NT2/D1 (cell line): ENCODE measurements at regions not wholly inside any gene's neighbourhood (a gene's known extent, or its start where the extent isn't known, plus 50 kb on each side); places are given as distances from the start of the nearest gene placed in this dataset.

Experiments used
- SUZ12 ChIP-seq: IDR thresholded peaks from 2 replicates; pipeline ENCODE4 v1.6.1; 2011; ENCODE audit not compliant: insufficient read length, insufficient read depth; ENCODE audit errors: extremely low read depth
- YY1 ChIP-seq: IDR thresholded peaks from 2 replicates; pipeline ENCODE4 v1.6.1; 2011; ENCODE audit not compliant: insufficient read length, insufficient read depth
- ZNF274 ChIP-seq: IDR thresholded peaks from 2 replicates; pipeline ENCODE4 v1.6.1; 2011; ENCODE audit warnings: mild to moderate bottlenecking, low read depth, low read length

- no peak for TF ChIP-seq ZNF274
- TF ChIP-seq YY1: no peak
- TF ChIP-seq SUZ12: no peak
Observed at GRCh38 chr7:51369746-51370145, 53.1 kb upstream of the COBL start.
